Natural killer cell (primary cell): ENCODE measurements at regions not wholly inside any gene's neighbourhood (a gene's known extent, or its start where the extent isn't known, plus 50 kb on each side); places are given as distances from the start of the nearest gene placed in this dataset.

Source experiments
- ATAC-seq, 3 donors: fragments of 150-1000 bp in 2 of 3; fragments of 200-7000 bp in 1 of 3; cut with Tn5 transposase; 1 replicate in 1 of 3; 2 replicates in 2 of 3; pipeline ENCODE4 v1.10.0; 2021; ENCODE audit warnings: mild to moderate bottlenecking in 2 of 3, moderate library complexity in 2 of 3
- DNase-seq, 2 donors: peaks; one replicate each; pipeline versions ENCODE4 v3.0.0 to v3.0.0-alpha.2; 2013 to 2021; ENCODE audit warnings: mixed read lengths in 1 of 2
- H3K27ac ChIP-seq: one replicate; pipeline ENCODE4 v1.5.1; 2013; ENCODE audit warnings: mild to moderate bottlenecking, low read length
- H3K27me3 ChIP-seq: one replicate; pipeline ENCODE4 v1.6.1; 2013; ENCODE audit warnings: low read length; ENCODE audit not compliant: control insufficient read depth, insufficient read depth
- H3K36me3 ChIP-seq: one replicate; pipeline ENCODE4 v1.6.1; 2013; ENCODE audit warnings: low read length; ENCODE audit not compliant: control insufficient read depth, insufficient read depth
- H3K4me1 ChIP-seq: one replicate; pipeline ENCODE4 v1.6.1; 2013; ENCODE audit warnings: low read length; ENCODE audit not compliant: control insufficient read depth, insufficient read depth
- H3K4me3 ChIP-seq: one replicate; pipeline ENCODE4 v1.5.1; 2013; ENCODE audit warnings: low read length
- H3K9me3 ChIP-seq: one replicate; pipeline ENCODE4 v1.6.1; 2013; ENCODE audit warnings: low read length; ENCODE audit not compliant: control insufficient read depth, insufficient read depth
- H3K27ac Mint-ChIP-seq, 2 donors: one replicate each; pipeline ENCODE4 v1.8.0; 2022; ENCODE audit warnings: mild to moderate bottlenecking in 2 of 2, mixed read lengths in 2 of 2, moderate library complexity in 1 of 2
- H3K27me3 Mint-ChIP-seq, 2 donors: one replicate each; pipeline ENCODE4 v1.8.0; 2022; ENCODE audit warnings: low read depth in 2 of 2, mixed read lengths in 2 of 2
- H3K36me3 Mint-ChIP-seq: one replicate; pipeline ENCODE4 v1.8.0; 2022; ENCODE audit warnings: mixed read lengths
- H3K4me1 Mint-ChIP-seq, 2 donors: one replicate each; pipeline ENCODE4 v1.8.0; 2022; ENCODE audit warnings: mixed read lengths in 2 of 2
- H3K4me3 Mint-ChIP-seq: one replicate; pipeline ENCODE4 v1.8.0; 2022; ENCODE audit warnings: mild to moderate bottlenecking, moderate library complexity, mixed read lengths
- H3K9me3 Mint-ChIP-seq, 2 donors: one replicate each; pipeline ENCODE4 v1.8.0; 2022; ENCODE audit warnings: mixed read lengths in 2 of 2
- WGBS: methylation state at CpG from one replicate; pipeline ENCODE4 v1.1.7; 2013; ENCODE audit warnings: missing lambda C conversion rate; ENCODE audit not compliant: insufficient coverage; 5-methylcytosine and 5-hydroxymethylcytosine counted together
- intact Hi-C: fragments of 100-400 bp; cut with micrococcal nuclease; formaldehyde crosslinking; loops from one replicate; pipeline ENCODE4 v1.14.2; 2022
- TF ChIP-seq, protein P1 (sequence below): fragments of 200-600 bp; IDR thresholded peaks from one replicate; pipeline ENCODE4 v1.8.0; 2022; ENCODE audit warnings: antibody characterized with exemption

DNA sequence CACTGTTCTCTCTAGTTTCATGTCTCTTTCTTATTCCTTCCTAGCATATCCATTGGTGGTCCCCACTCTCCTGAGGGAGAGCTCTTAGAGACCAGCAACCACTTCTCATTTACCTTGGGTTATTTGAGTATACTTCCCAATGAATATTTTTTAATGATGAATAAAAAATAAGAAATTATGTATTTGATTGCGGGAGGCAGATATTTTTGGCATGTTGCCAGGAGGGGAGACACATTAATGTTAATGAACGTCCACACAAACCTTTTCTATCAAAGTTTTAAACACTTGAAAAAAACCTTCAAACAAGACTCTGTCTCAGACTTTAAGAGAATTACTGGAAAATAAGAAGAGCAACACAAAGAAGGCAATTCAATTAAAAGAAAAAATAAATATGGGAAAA lies 260.6 kb upstream of the MAGI2 start:
- ATAC-seq (no peak), DNase-seq (no peak)
- TF ChIP-seq, protein P1, sequence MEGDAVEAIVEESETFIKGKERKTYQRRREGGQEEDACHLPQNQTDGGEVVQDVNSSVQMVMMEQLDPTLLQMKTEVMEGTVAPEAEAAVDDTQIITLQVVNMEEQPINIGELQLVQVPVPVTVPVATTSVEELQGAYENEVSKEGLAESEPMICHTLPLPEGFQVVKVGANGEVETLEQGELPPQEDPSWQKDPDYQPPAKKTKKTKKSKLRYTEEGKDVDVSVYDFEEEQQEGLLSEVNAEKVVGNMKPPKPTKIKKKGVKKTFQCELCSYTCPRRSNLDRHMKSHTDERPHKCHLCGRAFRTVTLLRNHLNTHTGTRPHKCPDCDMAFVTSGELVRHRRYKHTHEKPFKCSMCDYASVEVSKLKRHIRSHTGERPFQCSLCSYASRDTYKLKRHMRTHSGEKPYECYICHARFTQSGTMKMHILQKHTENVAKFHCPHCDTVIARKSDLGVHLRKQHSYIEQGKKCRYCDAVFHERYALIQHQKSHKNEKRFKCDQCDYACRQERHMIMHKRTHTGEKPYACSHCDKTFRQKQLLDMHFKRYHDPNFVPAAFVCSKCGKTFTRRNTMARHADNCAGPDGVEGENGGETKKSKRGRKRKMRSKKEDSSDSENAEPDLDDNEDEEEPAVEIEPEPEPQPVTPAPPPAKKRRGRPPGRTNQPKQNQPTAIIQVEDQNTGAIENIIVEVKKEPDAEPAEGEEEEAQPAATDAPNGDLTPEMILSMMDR = no peak
- Mint-ChIP-seq H3K4me1 (no peaks in the 10 kb centered on the region), H3K9me3 (peaks cover 3 to 6% of the 10 kb centered on the region in 2 donors), H3K36me3 (no peaks in the 10 kb centered on the region), H3K27me3 (no peaks in the 10 kb centered on the region), H3K4me3 (no peak overlapping the region), H3K27ac (no peak overlapping the region)
- H3K27me3 ChIP-seq = no peaks in the 10 kb centered on the region
- H3K4me3 ChIP-seq = no peak overlapping the region
- H3K27ac ChIP-seq = no peak overlapping the region
- intact Hi-C loops = no loop called here
- no peaks in the 10 kb centered on the region for H3K36me3 ChIP-seq
- no peaks in the 10 kb centered on the region for H3K4me1 ChIP-seq
- WGBS = no CpG with 5 or more reads among the region's 2 CpGs
- no peaks in the 10 kb centered on the region for H3K9me3 ChIP-seq

DNA sequence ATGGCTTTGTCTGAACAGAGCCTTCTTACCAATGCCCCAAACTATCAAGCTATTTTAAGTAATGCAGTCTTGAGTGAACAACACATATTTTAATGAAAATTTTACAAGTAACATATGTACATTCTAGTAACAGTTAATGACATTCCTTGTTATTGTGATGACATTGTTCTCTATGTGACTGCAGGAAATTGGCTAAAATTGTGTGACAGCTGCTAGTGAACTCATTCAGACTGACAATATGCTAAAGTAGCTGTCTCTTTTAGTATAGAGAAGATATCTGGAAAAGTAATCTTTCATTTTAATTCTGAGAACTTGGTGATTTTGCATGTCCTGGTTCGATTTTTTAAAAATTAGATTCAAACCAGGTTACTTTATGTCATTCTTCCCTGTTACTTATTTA lies 259.8 kb upstream of the MAGI2 start:
- 33% methylated on average over 1 of the region's 1 CpG for WGBS
- no peaks in the 10 kb centered on the region for H3K27me3 ChIP-seq
- Mint-ChIP-seq H3K9me3 (peaks cover 4 to 6% of the 10 kb centered on the region in 2 donors), H3K27ac (no peak overlapping the region), H3K4me1 (no peaks in the 10 kb centered on the region), H3K27me3 (no peaks in the 10 kb centered on the region), H3K4me3 (no peak overlapping the region), H3K36me3 (no peaks in the 10 kb centered on the region)
- no peak overlapping the region for H3K4me3 ChIP-seq
- TF ChIP-seq, protein P1 = no peak
- DNase-seq = no peak
- H3K36me3 ChIP-seq = no peaks in the 10 kb centered on the region
- H3K4me1 ChIP-seq = no peaks in the 10 kb centered on the region
- intact Hi-C loops = no loop called here
- no peak for ATAC-seq
- H3K27ac ChIP-seq = no peak overlapping the region
- no peaks in the 10 kb centered on the region for H3K9me3 ChIP-seq

DNA sequence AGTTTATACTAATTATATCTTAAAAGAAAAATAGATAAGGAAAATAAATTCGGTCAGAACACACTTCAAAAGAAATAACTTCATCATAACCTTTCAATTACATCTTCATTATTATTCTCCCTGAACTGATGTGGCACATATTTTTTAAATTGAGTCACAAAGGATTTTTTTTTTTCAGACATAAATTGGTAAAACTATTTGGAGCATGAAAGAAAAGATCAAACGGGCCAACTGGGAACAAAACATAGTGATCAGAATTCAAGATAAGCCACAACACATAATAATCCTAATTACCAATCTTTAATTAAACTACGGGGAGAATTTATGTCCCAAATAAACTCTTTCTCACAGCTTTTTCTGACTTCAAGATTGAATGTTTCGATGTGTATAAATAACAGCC lies 258.2 kb upstream of the MAGI2 start:
- intact Hi-C loops = no loop called here
- H3K27me3 ChIP-seq = no peaks in the 10 kb centered on the region
- DNase-seq (no peak), ATAC-seq (no peak)
- TF ChIP-seq, protein P1 = no peak
- H3K4me1 ChIP-seq = no peaks in the 10 kb centered on the region
- Mint-ChIP-seq H3K9me3 (peaks cover 3 to 4% of the 10 kb centered on the region in 2 donors), H3K4me3 (no peak overlapping the region), H3K27ac (no peak overlapping the region), H3K27me3 (no peaks in the 10 kb centered on the region), H3K4me1 (no peaks in the 10 kb centered on the region), H3K36me3 (no peaks in the 10 kb centered on the region)
- H3K36me3 ChIP-seq = no peaks in the 10 kb centered on the region
- no peak overlapping the region for H3K4me3 ChIP-seq
- no peaks in the 10 kb centered on the region for H3K9me3 ChIP-seq
- 100% methylated on average over 1 of the region's 4 CpGs for WGBS
- no peak overlapping the region for H3K27ac ChIP-seq

GRCh38 chr7:79709574-79710409 lies 256.3 kb upstream of the MAGI2 start:
- Histone ChIP-seq H3K4me1 (no peaks in the 10 kb centered on the region), H3K36me3 (no peaks in the 10 kb centered on the region), H3K9me3 (no peaks in the 10 kb centered on the region), H3K27me3 (no peaks in the 10 kb centered on the region), H3K27ac (no peak overlapping the region), H3K4me3 (no peak overlapping the region)
- TF ChIP-seq, protein P1 = no peak
- WGBS = 79% methylated on average over 3 of the region's 5 CpGs
- DNase-seq (no peak), ATAC-seq (no peak)
- intact Hi-C loops = no loop called here
- no peaks in the 10 kb centered on the region for H3K36me3 Mint-ChIP-seq
- H3K27me3 Mint-ChIP-seq = no peaks in the 10 kb centered on the region
- no peak overlapping the region for H3K27ac Mint-ChIP-seq
- no peak overlapping the region for H3K4me3 Mint-ChIP-seq
- H3K9me3 Mint-ChIP-seq = peaks cover 4 to 8% of the 10 kb centered on the region in 2 donors
- no peaks in the 10 kb centered on the region for H3K4me1 Mint-ChIP-seq
